Chondrocyte (in vitro differentiated cells): ENCODE measurements at regions not wholly inside any gene's neighbourhood (a gene's known extent, or its start where the extent isn't known, plus 50 kb on each side); places are given as distances from the start of the nearest gene placed in this dataset.

Source experiments
- DNase-seq: peaks from one replicate; pipeline ENCODE4 v3.0.0; 2021; ENCODE audit warnings: mixed read lengths, low spot score
- H3K27ac Mint-ChIP-seq: one replicate; pipeline ENCODE4 v1.8.0; 2021; ENCODE audit warnings: mild to moderate bottlenecking, moderate library complexity, mixed read lengths; ENCODE audit not compliant: unreplicated experiment
- H3K27me3 Mint-ChIP-seq: 2 replicates; pipeline ENCODE4 v1.8.0; 2021; ENCODE audit warnings: low read depth, mixed read lengths
- H3K36me3 Mint-ChIP-seq: 2 replicates; pipeline ENCODE4 v1.8.0; 2021; ENCODE audit warnings: low read depth, mixed read lengths
- H3K4me1 Mint-ChIP-seq: 2 replicates; pipeline ENCODE4 v1.8.0; 2021; ENCODE audit warnings: low read depth, mild to moderate bottlenecking, mixed read lengths
- H3K4me3 Mint-ChIP-seq: one replicate; pipeline ENCODE4 v1.8.0; 2021; ENCODE audit warnings: mild to moderate bottlenecking, moderate library complexity, mixed read lengths; ENCODE audit not compliant: unreplicated experiment
- H3K9me3 Mint-ChIP-seq: 2 replicates; pipeline ENCODE4 v1.8.0; 2021; ENCODE audit warnings: low read depth, mixed read lengths
- CTCF ChIP-seq: fragments of 200-600 bp; sonication (generic); IDR thresholded peaks from 2 replicates; pipeline ENCODE4 v1.5.0; 2021; ENCODE audit warnings: antibody characterized with exemption, mild to moderate bottlenecking, moderate library complexity

GRCh38 chr4:102430461-102430910 lies 70.7 kb upstream of the NFKB1 start:
- peaks cover 14% of the 10 kb centered on the region for H3K4me1 Mint-ChIP-seq
- H3K4me3 Mint-ChIP-seq = peak overlapping the region; percentile 92
- no peaks in the 10 kb centered on the region for H3K27me3 Mint-ChIP-seq
- no peak for TF ChIP-seq CTCF
- peak overlapping the region; percentile 93 for H3K27ac Mint-ChIP-seq
- peaks cover 3% of the 10 kb centered on the region for H3K36me3 Mint-ChIP-seq
- no peak for DNase-seq
- H3K9me3 Mint-ChIP-seq = peaks cover 12% of the 10 kb centered on the region

- no peak overlapping the region for H3K4me3 Mint-ChIP-seq
- no peak overlapping the region for H3K27ac Mint-ChIP-seq
- peak; percentile 47 for TF ChIP-seq CTCF
Observed at GRCh38 chr4:102431608-102431961, 69.6 kb upstream of the NFKB1 start.

GRCh38 chr4:102437111-102437510 lies 64.0 kb upstream of the NFKB1 start:
- peaks cover 14% of the 10 kb centered on the region for H3K4me1 Mint-ChIP-seq
- H3K27ac Mint-ChIP-seq = no peak overlapping the region
- H3K27me3 Mint-ChIP-seq = no peaks in the 10 kb centered on the region
- H3K9me3 Mint-ChIP-seq = peaks cover 18% of the 10 kb centered on the region
- DNase-seq = no peak
- no peak overlapping the region for H3K4me3 Mint-ChIP-seq
- TF ChIP-seq CTCF = no peak
- peaks cover 4% of the 10 kb centered on the region for H3K36me3 Mint-ChIP-seq

More at GRCh38 chr4:102431608-102431961, 69.6 kb upstream of the NFKB1 start:
- Mint-ChIP-seq H3K4me1 (peaks cover 14% of the 10 kb centered on the region), H3K27me3 (no peaks in the 10 kb centered on the region), H3K36me3 (peaks cover 4% of the 10 kb centered on the region), H3K9me3 (peaks cover 16% of the 10 kb centered on the region)
- DNase-seq = no peak

GRCh38 chr4:102438396-102439235 lies 62.5 kb upstream of the NFKB1 start:
- H3K4me3 Mint-ChIP-seq = no peak overlapping the region
- no peak overlapping the region for H3K27ac Mint-ChIP-seq

GRCh38 chr4:102439236-102439614 lies 61.9 kb upstream of the NFKB1 start:
- Mint-ChIP-seq H3K27ac (peak overlapping the region; percentile 82), H3K4me3 (no peak overlapping the region), H3K4me1 (peaks cover 14% of the 10 kb centered on the region), H3K9me3 (peaks cover 14% of the 10 kb centered on the region), H3K27me3 (no peaks in the 10 kb centered on the region), H3K36me3 (peaks cover 4% of the 10 kb centered on the region)
- no peak for DNase-seq
- no peak for TF ChIP-seq CTCF

More at GRCh38 chr4:102438396-102439235, 62.5 kb upstream of the NFKB1 start:
- H3K9me3 Mint-ChIP-seq = peaks cover 18% of the 10 kb centered on the region
- H3K27me3 Mint-ChIP-seq = no peaks in the 10 kb centered on the region
- H3K36me3 Mint-ChIP-seq = peaks cover 4% of the 10 kb centered on the region
- peaks cover 14% of the 10 kb centered on the region for H3K4me1 Mint-ChIP-seq
- no peak for DNase-seq
- TF ChIP-seq CTCF = no peak
